ENCODE measurements at regions not wholly inside any gene's neighbourhood (a gene's known extent, or its start where the extent isn't known, plus 50 kb on each side); places are given as distances from the start of the nearest gene placed in this dataset.

DNA sequence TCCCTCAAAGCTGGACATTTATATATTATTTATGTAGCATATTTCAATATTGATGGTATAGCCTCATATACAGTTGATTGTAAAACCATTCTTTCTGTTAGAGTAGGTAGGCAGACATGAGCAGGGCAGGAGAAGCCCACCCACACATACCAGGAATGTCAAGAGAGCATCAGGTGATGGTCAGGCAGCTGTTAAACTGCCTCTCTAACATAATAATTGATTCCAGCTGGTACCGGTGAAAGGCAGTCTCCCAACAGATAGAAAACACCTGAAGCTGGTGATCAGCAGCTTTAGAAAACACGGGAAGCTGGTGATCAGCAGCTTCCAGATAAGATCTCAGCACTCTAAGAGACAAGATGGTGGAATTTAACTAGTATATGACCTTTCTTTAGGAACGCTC is 132.9 kb downstream of the SLITRK6 start:
- TF ChIP-seq, protein P1, sequence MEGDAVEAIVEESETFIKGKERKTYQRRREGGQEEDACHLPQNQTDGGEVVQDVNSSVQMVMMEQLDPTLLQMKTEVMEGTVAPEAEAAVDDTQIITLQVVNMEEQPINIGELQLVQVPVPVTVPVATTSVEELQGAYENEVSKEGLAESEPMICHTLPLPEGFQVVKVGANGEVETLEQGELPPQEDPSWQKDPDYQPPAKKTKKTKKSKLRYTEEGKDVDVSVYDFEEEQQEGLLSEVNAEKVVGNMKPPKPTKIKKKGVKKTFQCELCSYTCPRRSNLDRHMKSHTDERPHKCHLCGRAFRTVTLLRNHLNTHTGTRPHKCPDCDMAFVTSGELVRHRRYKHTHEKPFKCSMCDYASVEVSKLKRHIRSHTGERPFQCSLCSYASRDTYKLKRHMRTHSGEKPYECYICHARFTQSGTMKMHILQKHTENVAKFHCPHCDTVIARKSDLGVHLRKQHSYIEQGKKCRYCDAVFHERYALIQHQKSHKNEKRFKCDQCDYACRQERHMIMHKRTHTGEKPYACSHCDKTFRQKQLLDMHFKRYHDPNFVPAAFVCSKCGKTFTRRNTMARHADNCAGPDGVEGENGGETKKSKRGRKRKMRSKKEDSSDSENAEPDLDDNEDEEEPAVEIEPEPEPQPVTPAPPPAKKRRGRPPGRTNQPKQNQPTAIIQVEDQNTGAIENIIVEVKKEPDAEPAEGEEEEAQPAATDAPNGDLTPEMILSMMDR (IDR thresholded peaks at IDR 0.05; ENCODE audit: low read depth, low read length, poor library complexity, severe bottlenecking), result no peak
- TF ChIP-seq EZH2phosphoT487 (IDR thresholded peaks at IDR 0.05; ENCODE audit: borderline replicate concordance, low read length), result no peak

Data from DOHH2 (cell line).